ENCODE measurements at regions not wholly inside any gene's neighbourhood (a gene's known extent, or its start where the extent isn't known, plus 50 kb on each side); places are given as distances from the start of the nearest gene placed in this dataset.
A peak's percentile ranks its signal among the peaks of the same experiment; 100 is the strongest.

GRCh38 chr12:63319386-63319785 lies 168.4 kb upstream of the AVPR1A start:
- H3K9me3 Mint-ChIP-seq (ENCODE audit: unreplicated experiment): no peaks in the 10 kb centered on the region
- H3K27me3 ChIP-seq (replicated peaks; ENCODE audit: control insufficient read depth, insufficient read depth, low read length): no peaks in the 10 kb centered on the region
- POLR2A ChIA-PET: no interaction called here
- intact Hi-C loops (cut with micrococcal nuclease; ENCODE audit: unreplicated experiment): loop anchor here (5.0 kb wide), 1 partner anchor 217 kb away; no protein-coding TSS in a partner anchor
- H3K4me1 Mint-ChIP-seq (ENCODE audit: low read depth, unreplicated experiment): no peaks in the 10 kb centered on the region
- H3K4me1 ChIP-seq: no peaks in the 10 kb centered on the region
- H3K9me3 ChIP-seq: no peaks in the 10 kb centered on the region
- H3K27me3 Mint-ChIP-seq (ENCODE audit: insufficient read depth, unreplicated experiment): no peaks in the 10 kb centered on the region
- H3K27ac Mint-ChIP-seq (ENCODE audit: unreplicated experiment): no peak overlapping the region
- CTCF ChIA-PET: interaction anchor here (0.6 kb wide), 1 partner anchor 73 kb away, joined by 3 read pairs; no protein-coding TSS in a partner anchor
- H3K36me3 ChIP-seq (ENCODE audit: control insufficient read depth, insufficient read depth, low read length): no peaks in the 10 kb centered on the region
- DNase-seq: peak in 1 of 2 experiments; percentile 26
- H3K36me3 Mint-ChIP-seq (ENCODE audit: insufficient read depth, unreplicated experiment): no peaks in the 10 kb centered on the region
- peak in 1 of 2 experiments; percentile 8 for TF ChIP-seq CTCF (IDR thresholded peaks at IDR 0.05; ENCODE audit: insufficient read depth in 1 of 2, low read depth in 1 of 2, low read length in 1 of 2, severe bottlenecking in 1 of 2, unreplicated experiment in 1 of 2)
- H3K4me3 ChIP-seq (ENCODE audit: low read depth, low read length): no peak overlapping the region
- no TSS peak for BruUV-seq (replicated peaks)
- H3K4me3 Mint-ChIP-seq (ENCODE audit: unreplicated experiment): no peak overlapping the region

GRCh38 chr12:63318933-63319332 lies 167.9 kb upstream of the AVPR1A start:
- BruUV-seq (replicated peaks): no TSS peak
- no peak for TF ChIP-seq CTCF (IDR thresholded peaks at IDR 0.05; ENCODE audit: insufficient read depth in 1 of 2, low read depth in 1 of 2, low read length in 1 of 2, severe bottlenecking in 1 of 2, unreplicated experiment in 1 of 2)
- H3K4me1 ChIP-seq: no peaks in the 10 kb centered on the region
- H3K36me3 ChIP-seq (ENCODE audit: control insufficient read depth, insufficient read depth, low read length): no peaks in the 10 kb centered on the region
- Mint-ChIP-seq H3K27ac (ENCODE audit: unreplicated experiment) (no peak overlapping the region), H3K27me3 (ENCODE audit: insufficient read depth, unreplicated experiment) (no peaks in the 10 kb centered on the region), H3K4me3 (ENCODE audit: unreplicated experiment) (no peak overlapping the region), H3K4me1 (ENCODE audit: low read depth, unreplicated experiment) (no peaks in the 10 kb centered on the region), H3K9me3 (ENCODE audit: unreplicated experiment) (no peaks in the 10 kb centered on the region), H3K36me3 (ENCODE audit: insufficient read depth, unreplicated experiment) (no peaks in the 10 kb centered on the region)
- ChIA-PET CTCF (interaction anchor here (0.6 kb wide), 1 partner anchor 74 kb away, joined by 3 read pairs; no protein-coding TSS in a partner anchor), POLR2A (no interaction called here)
- no peak overlapping the region for H3K4me3 ChIP-seq (ENCODE audit: low read depth, low read length)
- H3K9me3 ChIP-seq: no peaks in the 10 kb centered on the region
- H3K27me3 ChIP-seq (replicated peaks; ENCODE audit: control insufficient read depth, insufficient read depth, low read length): no peaks in the 10 kb centered on the region
- intact Hi-C loops (cut with micrococcal nuclease; ENCODE audit: unreplicated experiment): loop anchor here (5.0 kb wide), 1 partner anchor 217 kb away; no protein-coding TSS in a partner anchor
- DNase-seq: no peak

GRCh38 chr12:63318313-63318712 lies 167.3 kb upstream of the AVPR1A start:
- no peak for DNase-seq
- Mint-ChIP-seq H3K4me3 (ENCODE audit: unreplicated experiment) (no peak overlapping the region), H3K27me3 (ENCODE audit: insufficient read depth, unreplicated experiment) (no peaks in the 10 kb centered on the region), H3K4me1 (ENCODE audit: low read depth, unreplicated experiment) (no peaks in the 10 kb centered on the region), H3K9me3 (ENCODE audit: unreplicated experiment) (no peaks in the 10 kb centered on the region), H3K36me3 (ENCODE audit: insufficient read depth, unreplicated experiment) (no peaks in the 10 kb centered on the region), H3K27ac (ENCODE audit: unreplicated experiment) (no peak overlapping the region)
- no peaks in the 10 kb centered on the region for H3K4me1 ChIP-seq
- CTCF ChIA-PET: no interaction called here
- no peaks in the 10 kb centered on the region for H3K36me3 ChIP-seq (ENCODE audit: control insufficient read depth, insufficient read depth, low read length)
- no peaks in the 10 kb centered on the region for H3K9me3 ChIP-seq
- no peaks in the 10 kb centered on the region for H3K27me3 ChIP-seq (replicated peaks; ENCODE audit: control insufficient read depth, insufficient read depth, low read length)
- TF ChIP-seq CTCF (IDR thresholded peaks at IDR 0.05; ENCODE audit: insufficient read depth in 1 of 2, low read depth in 1 of 2, low read length in 1 of 2, severe bottlenecking in 1 of 2, unreplicated experiment in 1 of 2): no peak
- H3K4me3 ChIP-seq (ENCODE audit: low read depth, low read length): no peak overlapping the region
- POLR2A ChIA-PET: no interaction called here
- no TSS peak for BruUV-seq (replicated peaks)
- intact Hi-C loops (cut with micrococcal nuclease; ENCODE audit: unreplicated experiment): loop anchor here (5.0 kb wide), 1 partner anchor 216 kb away; no protein-coding TSS in a partner anchor

Data from Caco-2 (cell line).